GM21576 (cell line): ENCODE measurements at regions not wholly inside any gene's neighbourhood (a gene's known extent, or its start where the extent isn't known, plus 50 kb on each side); places are given as distances from the start of the nearest gene placed in this dataset.

ENCODE experiments used
- ATAC-seq: cut with Tn5 transposase; IDR thresholded peaks from one replicate; pipeline ENCODE4 v1.9.1; 2021; ENCODE audit warnings: mild to moderate bottlenecking, moderate library complexity; ENCODE audit not compliant: unreplicated experiment

DNA sequence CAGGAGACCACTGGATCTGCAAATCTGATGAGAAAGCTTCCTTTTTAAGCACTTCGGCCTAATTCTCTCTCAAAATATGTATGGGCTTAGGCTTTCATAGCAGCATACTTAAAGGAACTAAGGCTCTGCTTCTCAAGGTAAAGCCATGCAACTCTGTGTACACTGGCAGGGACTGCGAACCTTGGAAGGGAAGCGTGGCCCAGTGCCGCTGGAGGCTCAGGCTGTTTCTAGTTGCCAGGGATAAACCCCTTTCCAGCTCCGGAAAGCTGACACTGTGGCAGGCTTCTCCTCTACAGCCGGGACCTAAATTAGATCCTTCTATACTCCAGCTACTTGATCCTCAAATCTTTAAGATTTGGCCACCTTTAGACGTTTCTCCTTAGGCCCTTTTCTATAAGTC lies 1091.3 kb upstream of the TENM3 start:
- no peak for ATAC-seq

DNA sequence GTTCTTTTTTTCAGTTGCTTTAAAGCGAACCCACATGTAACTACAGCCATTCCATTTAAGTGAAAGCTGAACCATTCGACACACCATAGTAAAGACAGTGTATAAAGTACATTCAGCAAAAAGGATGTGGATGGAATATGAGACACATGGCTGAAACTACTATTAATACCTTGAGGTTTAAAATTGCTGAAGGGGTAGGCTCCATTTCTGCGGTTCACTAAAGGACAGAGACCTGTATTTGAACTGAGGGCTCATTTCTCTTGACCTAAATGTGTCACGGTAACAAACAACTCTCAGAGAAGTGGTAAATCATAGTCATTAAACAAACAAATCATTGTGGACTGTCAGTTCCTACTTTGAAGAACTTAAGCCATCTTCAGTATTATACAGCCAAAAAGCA lies 1085.6 kb upstream of the TENM3 start:
- ATAC-seq: no peak

DNA sequence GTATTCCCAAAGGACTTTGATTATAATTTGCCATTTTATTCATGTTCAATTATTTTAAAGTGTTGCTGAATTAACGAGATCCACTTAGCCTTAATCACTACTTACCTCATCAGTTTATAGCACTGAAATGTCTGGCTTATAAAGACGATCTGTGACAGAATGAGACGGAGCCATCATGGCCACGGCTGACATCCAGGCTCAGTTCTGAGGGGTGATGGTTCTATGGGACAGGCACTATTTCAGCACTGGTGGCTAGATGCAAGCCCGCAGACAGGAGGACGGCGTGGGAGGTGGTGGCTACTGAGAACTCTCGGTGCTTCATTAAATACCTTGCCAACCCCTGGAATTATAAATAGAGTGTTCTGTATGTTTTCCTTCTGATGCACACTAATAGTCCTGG lies 1084.2 kb upstream of the TENM3 start:
- no peak for ATAC-seq

DNA sequence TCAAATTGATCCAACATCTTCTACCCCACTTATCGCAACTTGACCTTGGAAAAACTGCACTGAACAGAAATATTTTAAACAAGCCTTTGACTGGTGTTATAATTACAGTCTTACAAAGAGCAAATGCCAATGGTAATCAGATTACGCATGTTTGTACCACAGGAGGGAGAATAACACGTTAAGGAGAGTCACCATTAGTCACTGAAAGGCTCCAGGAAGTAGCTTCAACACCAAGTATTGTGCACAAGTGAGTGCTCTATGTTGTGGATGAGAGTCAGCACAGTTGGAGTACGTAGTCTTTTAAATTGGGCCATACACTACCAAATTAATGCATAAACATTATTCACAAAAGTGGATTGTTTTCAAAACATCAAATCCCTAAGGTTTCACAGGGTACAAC lies 1081.5 kb upstream of the TENM3 start:
- ATAC-seq: no peak

DNA sequence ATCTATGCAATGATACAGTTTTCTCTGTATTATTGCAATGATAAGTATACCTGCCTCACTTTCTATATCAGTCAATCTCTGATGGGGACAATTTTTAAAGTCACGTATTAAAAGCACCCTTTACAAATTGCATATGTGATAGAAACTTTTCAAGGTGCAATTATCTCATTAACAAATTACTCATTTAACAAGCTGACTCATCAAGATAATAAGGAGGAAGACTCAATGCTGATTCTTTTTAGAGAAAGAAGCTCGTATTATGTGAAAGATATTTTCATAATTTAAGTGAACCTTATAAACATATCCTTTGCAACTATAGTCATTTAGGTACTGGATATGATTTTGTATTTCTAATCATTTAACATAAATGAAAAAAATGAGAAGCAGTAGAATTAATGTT lies 1080.9 kb upstream of the TENM3 start:
- no peak for ATAC-seq

DNA sequence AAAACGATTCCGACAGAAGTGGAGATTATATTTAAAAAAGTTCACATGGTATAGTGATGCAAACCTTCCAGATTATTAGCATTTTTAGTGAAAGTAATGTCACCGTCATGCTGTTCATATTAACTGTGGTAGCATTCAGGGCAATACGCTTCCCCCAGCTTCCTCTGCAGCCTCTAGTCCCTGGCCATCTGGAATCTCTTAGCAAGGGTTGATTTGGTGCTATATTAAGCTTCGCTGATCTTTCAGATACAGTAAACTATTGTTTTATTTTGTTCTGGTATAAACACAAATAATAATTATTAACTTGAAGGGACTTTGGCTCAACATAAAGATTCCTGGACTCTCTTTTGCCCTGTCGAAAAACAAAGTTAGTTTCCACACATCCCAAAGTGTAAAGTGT lies 1080.5 kb upstream of the TENM3 start:
- ATAC-seq: no peak

DNA sequence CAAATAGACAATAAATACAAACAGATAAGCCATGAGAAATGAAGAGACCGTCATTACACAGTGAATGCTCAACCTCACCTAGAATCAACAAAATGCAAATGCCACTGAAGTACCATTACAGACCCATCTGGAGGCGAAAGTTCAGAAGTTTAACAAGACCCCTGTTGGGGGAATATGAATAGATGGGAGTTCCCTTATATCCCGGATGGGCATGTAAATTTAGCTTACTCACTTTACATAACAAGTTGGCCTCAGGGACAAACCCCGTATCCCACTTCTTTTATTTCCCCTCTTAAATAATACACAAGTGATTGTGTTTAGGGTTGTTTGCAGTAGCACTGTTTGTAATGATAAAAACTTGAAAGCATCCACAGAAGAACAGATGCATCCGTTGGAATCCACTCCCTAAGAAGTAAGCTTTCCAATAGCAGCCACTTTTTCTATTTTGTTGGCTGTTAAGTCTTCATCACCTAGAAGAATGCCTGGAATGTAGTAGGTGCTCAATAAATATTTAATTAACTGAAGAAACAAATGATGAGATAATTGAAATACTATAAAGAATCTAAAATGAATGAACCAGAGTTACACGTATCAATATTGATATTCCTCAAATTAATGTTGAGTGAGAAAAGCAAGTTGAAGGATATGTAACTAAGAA lies 1076.3 kb upstream of the TENM3 start:
- no peak for ATAC-seq

DNA sequence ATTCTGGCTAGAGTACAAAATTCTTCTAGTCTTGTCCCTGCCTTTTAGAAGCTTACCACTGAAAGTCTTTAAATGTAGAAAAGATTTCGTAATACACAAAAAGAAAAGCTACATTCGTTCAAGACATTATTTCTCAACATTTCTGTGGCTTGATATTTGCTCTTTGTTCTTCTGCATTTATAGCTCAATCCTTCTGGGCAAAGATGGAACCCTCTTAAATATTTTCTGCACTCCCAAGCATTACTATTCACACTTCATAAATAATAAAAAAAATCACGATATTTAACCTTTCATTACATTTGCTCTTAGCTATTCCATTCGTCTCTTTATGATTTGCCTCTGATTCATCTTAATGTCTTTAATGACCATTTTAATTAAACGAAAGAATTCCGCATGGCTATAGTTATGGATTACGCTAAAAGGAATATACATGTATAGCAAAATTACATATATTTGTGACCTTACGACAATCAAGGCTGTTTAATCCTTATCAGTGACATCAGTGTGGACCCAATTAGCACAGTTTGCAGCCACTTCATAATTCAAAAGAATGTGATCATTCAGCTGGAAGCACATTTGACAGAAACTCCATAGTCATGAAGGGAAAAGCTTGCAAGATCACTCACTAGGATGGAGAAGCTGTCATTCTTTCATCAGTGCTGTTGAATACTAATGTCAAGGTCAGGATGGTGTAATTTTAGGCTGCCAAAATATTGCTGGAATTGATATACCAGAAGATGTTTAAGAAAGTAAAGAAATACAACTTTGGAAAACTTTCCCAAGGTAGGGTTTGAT lies 1075.0 kb upstream of the TENM3 start:
- no peak for ATAC-seq

DNA sequence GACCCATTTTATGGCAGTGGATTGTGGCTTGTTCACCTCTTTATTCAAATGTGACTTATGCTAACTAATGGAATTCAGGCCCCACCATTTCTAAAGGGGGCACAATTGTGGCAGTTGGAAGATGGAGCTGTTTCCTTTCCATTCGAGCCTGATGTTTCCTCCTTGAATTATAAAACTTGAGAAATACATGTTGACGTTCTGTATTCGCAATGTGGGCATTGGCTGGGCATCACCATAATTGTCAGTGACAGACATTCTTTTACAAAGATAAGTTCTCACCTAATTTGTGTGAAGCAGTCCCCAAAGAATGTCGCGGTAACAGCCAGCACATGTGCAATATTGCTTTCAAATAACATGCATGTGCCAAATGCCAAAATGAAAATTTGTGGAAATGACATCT lies 1070.2 kb upstream of the TENM3 start:
- no peak for ATAC-seq

DNA sequence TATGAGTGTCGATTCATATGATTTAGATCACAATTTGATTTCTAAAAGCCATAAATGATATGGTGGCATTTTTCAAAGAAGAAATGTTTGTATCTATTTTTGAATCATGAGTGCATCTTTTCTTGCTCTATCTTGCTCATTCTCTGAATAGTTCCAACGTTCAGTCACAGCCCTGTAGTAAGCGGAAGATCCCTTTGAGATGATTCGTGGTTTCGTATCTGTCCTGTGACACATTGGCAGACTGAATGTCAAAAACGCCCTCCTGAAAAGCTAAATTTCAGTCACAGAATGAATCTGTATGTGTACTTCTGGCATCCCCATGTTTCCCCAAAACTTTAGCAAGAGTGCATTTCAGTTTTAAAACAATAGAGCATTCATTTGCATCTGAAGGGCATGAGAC lies 1066.9 kb upstream of the TENM3 start:
- ATAC-seq: no peak

DNA sequence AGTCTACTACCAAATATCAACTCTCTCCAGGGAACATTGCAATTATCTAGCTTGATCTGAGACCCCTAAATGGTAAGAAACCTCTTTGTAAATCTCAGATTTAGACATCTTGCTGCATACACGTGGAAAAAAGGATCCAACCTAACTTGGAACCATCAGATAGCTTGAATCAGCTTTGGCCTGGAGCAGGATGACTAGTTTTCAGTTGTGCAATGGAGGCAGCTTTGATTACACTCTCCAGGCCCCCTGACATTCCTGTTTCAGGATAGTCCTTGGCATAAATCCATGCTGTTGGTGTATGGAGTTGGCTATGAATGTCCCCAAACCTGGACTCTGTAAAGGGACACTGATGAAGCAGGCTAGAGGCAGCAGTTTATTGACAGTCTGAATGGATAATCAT lies 1061.9 kb upstream of the TENM3 start:
- ATAC-seq: no peak

DNA sequence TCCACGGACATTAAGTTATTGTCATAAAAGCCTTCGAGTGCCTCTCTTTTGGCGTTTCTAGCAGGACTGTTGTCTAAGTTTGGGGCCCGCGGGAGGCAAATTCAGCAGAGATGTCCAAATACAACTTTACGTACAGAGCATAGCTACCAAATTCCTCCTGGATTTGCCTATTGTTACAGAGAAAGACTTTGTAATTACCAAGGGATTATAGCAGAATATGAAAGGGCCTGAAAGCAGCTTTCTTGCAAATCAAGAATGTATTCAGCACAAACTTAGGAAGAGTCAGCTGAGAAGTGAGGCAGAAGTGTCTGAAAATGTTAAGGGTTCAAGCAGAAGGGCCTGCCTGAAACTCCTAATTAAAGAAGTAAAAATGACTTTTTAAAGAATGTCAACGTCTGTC lies 1053.5 kb upstream of the TENM3 start:
- no peak for ATAC-seq

DNA sequence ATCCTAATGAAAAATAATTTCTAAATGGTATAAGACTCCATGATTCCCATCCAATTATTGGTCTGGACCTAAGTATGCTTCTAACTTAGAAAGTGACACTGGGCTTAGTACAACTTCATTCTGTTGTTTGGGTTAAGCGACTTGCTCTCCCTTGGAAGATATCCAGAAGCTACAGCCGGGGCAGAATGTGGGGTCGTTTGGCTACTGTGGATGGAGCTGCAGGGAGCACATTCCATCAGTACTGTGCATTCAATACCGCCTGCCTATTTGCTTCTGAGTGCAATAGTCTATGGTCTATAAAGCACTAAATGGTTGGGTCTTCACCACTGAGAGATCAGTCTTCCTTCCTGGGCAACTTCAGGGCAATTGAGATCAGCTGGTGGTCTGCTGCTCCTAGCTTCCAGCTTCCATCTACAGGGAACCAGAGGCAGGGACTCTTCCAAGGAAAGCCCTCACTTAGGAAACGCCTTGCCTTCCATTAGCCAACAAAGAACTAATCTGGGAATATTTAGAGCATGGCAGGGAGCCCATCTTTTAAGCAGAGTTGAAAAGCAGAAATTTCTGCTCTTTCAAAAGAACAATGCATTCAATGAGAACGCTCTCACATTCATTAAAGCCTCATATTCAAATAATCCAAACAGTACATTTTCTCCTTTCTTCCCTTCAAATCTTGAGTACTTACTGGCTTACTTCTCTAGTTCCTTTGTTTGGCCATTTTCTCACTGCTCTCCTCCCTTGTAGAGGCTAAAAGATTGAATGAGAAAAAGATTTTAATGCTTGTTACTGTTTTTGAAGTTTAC lies 1049.9 kb upstream of the TENM3 start:
- no peak for ATAC-seq

DNA sequence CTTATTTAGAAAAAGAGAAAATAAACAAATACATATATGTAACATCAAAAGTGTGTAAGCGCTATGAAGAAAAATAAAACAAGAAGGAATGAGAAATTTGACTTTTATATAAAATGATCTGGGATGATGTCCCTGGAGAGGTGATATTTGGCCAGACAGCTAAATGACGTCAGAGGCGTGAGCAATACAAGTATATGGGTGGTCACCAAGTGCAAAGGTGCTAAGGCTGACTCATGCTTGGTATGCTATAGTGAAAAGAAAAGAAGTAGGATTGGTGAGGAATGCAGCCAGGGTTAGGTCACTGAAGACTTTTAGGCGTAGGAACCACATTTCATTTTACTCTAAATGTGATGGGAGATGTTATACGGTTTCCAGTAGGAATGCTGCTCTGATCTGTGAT lies 1049.1 kb upstream of the TENM3 start:
- ATAC-seq: no peak

DNA sequence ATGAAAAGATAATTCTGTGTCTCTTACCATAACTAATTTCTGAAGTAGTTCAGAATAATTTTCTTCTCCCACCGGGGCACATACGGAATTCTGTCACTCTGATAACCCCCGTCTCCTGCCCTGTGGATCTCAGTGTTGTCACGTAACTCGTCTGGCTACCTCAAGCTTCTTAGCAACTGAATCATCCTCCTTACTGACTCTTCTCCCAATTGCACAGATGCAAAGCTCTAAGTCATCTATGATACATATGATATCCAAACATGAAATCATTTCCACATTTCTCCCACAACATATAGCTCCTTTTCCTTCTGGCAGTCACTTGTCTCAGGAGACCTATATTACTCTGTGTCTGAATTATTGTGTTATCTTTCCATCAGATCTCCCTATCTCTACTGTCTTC lies 1043.1 kb upstream of the TENM3 start:
- no peak for ATAC-seq

DNA sequence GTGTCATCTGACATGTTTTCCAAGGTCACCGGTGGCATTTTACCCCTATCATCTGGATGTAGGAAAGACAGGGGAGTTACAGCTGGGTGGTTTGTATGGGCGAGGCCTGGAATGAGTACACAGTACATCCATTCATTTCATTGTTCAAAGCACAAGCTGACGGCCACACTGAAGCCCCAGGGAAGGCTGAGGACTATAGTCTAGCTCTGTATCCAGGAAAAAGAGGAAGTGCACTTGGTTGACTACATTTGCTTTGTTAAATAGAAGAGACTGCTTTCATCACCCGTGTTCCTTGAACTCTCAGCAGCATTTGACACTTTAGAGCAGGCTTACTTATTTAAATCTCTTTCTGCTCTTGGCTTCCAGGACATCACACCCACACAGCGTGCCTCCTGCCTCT lies 1041.0 kb upstream of the TENM3 start:
- no peak for ATAC-seq

DNA sequence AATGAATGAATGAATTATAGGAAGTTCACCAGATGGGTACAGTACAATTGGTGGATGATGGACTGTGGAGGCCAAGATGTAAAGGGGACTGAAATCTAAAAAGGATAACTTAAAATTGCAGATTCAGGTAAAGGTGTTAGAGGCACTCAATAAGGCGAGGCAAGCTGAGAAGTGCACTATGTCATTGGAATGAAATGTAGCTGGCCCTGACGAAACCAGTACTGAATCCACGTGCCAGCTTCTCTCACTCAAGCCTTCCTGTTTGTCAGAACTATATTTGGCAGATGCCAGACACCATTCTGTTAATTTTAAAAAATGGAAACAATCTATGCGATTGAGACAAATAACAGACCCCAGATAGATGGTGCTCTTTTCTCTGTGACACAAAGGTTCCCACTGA lies 1039.1 kb upstream of the TENM3 start:
- ATAC-seq: no peak

DNA sequence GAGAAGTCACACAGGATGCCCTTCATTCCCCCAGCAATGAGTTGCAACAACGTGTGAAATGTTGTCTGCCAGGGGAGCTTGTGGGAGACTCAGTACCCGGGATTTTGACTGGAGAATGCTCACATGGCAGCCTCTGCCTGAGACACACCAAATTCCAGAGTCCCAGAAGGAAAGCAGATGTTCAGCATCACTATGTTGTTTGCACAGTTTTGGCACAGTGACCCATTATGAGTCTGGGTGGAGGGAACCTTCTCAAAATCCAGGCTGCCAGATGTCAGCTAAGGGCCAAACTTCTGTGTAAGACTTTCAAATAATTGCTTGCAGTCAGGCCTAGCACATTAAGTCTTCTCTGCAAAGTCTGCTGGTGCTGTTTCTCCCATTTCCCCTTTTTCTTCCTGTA lies 1029.7 kb upstream of the TENM3 start:
- ATAC-seq: no peak

DNA sequence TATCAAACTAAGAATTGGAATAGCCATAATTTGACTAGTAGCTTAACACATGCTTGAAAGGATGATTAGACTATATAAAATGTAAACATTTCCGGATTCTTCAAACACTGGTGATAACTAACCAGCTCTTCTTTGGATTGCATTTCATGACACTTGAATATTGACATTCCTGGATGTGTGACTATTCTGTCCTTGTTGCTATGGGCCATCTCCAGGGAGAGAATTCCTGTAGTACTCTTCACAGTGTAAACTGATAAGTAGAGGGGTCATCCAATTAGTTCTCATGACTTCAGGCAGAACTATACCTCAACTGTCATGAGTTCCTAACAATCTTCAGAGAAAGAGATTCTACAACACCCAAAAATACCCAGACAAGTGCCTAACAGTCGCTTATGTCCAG lies 1026.7 kb upstream of the TENM3 start:
- ATAC-seq: no peak

DNA sequence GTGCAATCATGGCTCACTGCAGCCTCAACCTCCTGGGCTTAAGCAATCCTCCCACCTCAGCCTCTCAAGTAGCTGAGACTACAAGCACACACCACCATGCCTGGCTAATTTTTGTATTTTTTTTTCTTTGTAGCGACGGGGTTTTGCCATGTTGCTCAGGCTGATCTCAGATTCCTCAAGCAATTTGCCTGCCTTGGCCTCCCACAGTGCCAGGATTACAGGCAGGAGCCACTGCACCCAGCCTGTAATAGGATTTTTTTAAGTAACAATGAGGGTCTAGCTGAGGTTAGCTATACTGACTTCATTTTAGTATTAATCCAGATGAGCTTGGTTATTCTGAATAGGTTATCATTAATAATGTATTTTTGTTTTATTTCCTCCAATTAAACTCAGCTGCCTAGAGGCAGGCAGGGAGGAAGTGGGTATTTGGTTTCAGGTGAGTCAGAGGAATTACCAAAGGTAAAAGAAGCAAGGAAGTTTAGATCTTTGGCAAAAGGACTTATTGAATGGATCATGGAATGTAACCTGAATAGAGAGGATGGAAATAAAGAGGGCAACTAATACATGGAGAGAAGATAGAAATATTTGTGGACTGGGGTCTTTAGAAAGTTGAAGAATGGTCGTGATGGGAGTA lies 1023.3 kb upstream of the TENM3 start:
- ATAC-seq: no peak

DNA sequence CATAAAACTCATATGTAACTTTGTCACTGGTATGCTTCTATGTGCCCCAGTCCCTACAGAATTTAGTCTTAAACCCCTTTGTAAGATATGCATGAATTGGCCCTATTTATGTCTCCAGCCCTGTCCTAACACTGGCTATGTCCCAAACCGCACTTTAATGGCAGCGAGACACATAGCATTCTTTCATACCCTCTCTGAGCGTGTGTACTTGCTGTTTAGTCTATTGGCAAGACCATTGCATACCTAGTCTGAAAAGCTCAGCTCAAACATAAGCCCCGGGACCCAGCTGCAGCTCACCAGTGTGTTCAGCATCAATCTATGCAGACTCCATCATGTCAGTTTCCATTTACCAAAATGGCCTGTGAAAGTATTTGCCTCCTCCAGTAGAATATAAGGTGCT lies 1018.4 kb upstream of the TENM3 start:
- no peak for ATAC-seq
